ENCODE measurements at regions not wholly inside any gene's neighbourhood (a gene's known extent, or its start where the extent isn't known, plus 50 kb on each side); places are given as distances from the start of the nearest gene placed in this dataset.
A peak's percentile ranks its signal among the peaks of the same experiment; 100 is the strongest.

DNA sequence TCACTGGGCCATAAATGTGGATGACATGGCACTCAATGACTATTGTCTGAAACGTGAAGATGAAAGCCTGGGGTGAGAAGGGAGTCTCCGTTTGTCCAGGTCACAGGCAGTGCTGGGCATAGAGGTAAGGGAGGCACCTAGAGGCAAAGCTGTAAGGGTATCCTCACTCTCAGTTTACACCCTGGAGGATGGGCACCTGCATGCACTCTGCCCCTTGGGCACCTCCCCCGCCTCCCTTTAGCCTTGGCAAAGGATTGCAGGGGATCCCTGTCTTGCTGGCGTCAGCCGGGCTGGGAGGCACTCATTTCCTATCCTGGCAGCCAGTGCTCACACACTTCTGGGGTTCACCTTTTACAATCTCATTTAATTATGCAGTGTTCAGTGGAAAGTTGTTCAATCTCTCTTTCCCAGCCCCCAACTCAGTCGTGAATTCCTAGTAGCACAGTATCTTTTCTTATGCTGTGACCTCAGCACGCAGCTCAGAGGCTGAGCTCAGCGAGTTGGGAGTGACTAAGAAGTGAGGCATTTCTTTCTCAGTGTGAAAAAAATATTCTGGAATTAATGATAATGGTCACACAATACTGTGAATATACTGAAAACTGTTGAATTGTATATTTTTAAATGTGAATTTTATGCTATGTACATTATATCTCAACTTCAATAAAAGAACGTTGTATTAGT, 866.6 kb downstream of the BRD1 start:
- intact Hi-C loops (cut with DNase I): no loop called here
- DNase-seq: peak in 3 of 10 donors; percentile 19 to 49 (median 35)

- peak in 2 of 10 donors; percentile 19 to 66 for DNase-seq
- intact Hi-C loops (cut with DNase I): no loop called here
Observed at GRCh38 chr22:48960576-48960975, 867.1 kb downstream of the BRD1 start.

- peak in 3 of 10 donors; percentile 17 to 47 (median 39) for DNase-seq
- intact Hi-C loops (cut with DNase I): no loop called here
Observed at GRCh38 chr22:48959496-48959895, 868.2 kb downstream of the BRD1 start.

DNA sequence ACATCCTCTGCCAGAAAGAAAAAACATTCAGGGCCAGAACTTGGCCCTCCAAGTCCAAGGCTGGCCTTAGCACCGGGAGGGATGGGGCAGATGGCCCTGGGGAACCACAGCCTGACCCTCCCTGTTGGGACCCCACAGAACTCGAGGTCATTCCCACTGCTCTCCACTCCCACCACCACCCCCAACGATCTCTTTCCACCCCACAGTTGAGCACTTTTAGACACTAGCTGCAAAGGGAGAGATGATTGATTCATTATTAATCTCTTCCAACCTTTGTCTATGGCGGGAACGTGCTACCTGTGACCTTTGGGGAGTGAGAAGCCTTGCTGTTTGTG, 869.7 kb downstream of the BRD1 start:
- intact Hi-C loops (cut with DNase I): no loop called here

DNA sequence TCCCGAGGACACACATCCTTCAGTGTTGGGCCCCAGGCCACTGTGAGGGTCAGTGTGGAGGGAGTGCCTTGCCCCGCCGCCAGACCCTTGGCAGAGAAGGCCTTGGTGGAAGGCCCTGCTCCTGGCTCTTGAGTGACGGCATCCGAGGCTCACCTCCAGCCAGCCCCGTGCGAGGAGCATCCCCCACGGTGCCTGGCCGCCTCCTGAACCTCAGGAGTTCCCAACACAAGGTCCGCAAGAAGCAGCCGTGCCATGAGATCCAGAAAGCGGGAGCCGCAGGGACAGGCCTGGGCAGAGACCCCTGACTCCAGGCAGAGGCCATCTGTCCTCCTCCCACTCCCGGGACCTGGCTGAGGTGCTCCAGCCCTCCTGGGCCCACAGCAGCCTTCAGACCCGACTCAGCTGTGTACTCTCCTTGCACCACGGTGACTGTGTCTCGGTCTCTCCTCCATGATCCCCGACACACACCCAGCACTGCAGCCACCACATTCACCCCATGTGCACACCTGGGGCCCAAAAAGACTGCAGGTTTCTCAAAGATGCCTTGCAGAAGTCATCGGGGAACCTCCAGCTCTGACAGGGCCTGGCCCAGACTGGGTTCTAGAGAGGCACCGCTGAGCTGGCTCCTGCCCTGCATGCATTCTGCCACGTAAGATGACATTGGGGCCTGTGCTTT, 870.2 kb downstream of the BRD1 start:
- intact Hi-C loops (cut with DNase I): no loop called here
- peak in 3 of 10 donors; percentile 55 to 82 (median 72) for DNase-seq

More for the DNA sequence above, 869.7 kb downstream of the BRD1 start:
- DNase-seq: peak in 2 of 10 donors; percentile 33 to 44

- DNase-seq: peak in 3 of 10 donors; percentile 35 to 78 (median 75)
- intact Hi-C loops (cut with DNase I): no loop called here
Observed at GRCh38 chr22:48955351-48956311, 872.0 kb downstream of the BRD1 start.

DNA sequence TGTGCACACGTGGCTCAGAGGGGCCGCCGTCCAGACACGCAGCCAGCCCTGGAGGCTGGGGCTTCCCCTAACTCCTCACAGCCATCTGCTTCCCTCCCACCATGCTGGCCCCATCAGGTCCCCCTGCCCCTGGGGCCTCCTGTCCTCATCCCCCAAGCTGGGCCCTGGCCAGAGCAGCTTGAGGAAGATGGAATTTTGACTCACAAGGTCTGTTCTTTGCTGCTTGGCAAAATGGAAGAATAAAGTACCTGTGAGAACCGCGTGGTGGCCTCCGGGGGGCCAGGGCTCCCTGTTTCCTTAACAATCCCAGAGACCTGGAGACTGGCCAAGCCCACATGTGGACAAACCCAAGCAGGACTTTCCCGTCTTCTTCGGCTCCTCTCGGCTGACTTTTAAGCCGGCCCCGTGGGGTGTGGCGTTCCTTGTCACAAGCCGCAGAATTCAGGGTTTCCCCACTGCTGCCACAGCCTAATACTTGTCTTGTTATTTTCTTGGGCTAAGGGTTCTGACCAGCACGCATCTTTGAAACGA, 872.8 kb downstream of the BRD1 start:
- intact Hi-C loops (cut with DNase I): no loop called here
- DNase-seq: peak in 3 of 10 donors; percentile 63 to 70 (median 66)

DNA sequence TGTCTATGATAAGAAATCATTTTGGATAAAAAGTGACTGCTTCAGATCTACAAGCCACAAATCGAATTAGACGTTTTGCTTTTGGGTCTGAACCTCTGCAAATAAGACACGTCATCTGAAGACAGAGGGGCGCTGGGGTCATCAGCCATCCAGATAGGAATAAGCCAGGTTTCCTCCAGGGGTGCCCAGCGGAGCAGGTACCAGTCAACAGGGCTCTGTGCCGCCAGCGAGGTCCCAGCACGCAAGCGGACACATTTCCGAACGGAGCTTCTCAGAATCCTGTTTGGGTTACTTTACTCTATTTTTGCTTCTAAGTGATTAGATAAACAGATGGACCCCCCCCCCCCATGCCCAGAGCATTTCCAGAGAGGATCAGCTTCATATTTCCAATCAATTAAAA, 873.8 kb downstream of the BRD1 start:
- intact Hi-C loops (cut with DNase I): no loop called here
- peak in 3 of 10 donors; percentile 32 to 62 (median 39) for DNase-seq

DNA sequence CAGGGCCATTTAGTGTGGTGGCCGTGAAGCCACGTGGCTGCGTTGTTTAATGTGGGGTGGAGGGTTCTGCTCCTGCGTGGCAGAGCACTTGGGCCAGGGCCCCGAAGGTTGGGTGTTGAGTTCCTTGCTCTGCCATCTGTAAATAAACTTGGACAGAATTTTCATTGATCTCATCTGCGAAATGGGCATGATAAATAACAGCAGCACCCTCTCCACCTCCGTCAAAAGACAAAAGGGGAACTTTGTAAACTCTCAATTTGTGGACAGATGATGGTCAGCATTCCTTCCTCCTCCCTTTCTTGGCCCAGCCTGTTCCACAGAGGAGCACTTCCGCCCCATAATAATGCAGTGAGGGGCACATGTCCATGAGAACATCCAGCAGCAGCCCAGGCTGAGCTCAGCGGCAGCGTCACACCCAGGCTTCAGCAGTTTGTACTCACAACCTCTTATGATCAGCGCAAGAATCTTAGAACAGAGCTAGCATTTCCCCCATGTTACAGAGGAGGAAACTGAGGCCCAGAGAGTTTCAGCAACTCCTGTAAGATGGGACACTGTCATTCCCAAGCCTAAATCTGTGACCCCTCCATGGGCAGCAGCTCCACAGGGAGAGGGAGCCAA, 874.5 kb downstream of the BRD1 start:
- peak in 2 of 10 donors; percentile 26 to 58 for DNase-seq

GRCh38 chr22:48952256-48953102, 875.2 kb downstream of the BRD1 start:
- intact Hi-C loops (cut with DNase I): no loop called here
- peak in 2 of 10 donors; percentile 57 to 72 for DNase-seq

More for the DNA sequence above, 874.5 kb downstream of the BRD1 start:
- intact Hi-C loops (cut with DNase I): no loop called here

DNA sequence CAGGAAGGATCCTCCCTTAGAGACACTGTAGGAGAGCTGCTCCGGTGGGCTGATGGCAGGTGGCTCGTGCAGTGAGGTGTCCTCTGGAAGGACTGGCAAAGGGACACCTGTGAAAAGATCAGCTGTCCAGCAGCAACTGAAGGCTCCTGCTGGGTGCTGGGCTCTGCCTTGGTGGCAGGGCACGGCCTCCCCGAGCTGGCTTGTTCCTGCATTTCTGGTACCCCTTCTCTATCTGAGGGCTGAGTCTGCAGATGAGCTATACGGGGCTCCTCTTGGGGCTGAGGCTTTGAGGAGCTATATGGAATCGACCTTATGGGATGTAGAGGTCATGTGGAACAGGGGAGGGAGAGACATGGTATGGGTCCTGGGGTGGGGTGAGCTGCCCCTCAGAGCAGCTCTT, 875.8 kb downstream of the BRD1 start:
- intact Hi-C loops (cut with DNase I): no loop called here
- DNase-seq: peak in 1 of 10 donors; percentile 64

DNA sequence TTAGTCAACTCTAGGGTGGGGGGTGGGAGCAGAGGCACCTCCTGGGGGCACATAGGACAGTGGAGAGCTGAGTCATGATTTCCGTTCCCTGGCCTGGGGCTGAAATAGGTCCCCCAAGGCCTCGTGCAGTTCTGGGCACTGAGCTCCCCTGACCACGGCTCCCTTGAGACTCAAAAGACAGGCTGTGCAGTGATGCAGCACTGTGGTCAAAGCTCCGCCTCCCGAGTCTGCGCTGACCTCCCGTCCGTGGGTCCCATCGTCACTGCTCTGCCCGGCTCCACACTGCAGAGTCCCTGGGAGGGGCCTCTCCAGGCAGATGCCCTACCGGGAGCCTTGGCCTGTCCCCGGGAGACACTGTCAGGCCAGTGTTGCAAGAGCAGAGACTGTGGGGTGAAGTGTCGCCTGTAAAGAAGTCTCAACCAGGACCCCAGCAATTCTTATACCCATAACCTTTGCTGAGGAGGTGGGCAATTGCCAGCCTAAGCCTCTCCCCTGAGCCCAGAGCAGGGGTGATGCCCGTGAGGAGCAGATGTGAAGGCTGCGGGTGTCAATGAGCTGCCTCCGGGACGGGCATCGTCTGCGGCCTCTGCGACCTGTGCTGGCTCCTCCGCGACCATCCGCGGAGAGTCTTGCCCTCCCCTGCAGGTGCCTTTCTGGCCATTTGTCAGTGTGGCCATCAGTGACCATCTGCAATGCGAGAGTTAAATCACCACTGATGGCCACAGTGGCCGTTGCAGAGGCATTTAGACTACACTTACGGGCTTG, 877.3 kb downstream of the BRD1 start:
- intact Hi-C loops (cut with DNase I): no loop called here
- peak in 2 of 10 donors; percentile 50 to 78 for DNase-seq

DNA sequence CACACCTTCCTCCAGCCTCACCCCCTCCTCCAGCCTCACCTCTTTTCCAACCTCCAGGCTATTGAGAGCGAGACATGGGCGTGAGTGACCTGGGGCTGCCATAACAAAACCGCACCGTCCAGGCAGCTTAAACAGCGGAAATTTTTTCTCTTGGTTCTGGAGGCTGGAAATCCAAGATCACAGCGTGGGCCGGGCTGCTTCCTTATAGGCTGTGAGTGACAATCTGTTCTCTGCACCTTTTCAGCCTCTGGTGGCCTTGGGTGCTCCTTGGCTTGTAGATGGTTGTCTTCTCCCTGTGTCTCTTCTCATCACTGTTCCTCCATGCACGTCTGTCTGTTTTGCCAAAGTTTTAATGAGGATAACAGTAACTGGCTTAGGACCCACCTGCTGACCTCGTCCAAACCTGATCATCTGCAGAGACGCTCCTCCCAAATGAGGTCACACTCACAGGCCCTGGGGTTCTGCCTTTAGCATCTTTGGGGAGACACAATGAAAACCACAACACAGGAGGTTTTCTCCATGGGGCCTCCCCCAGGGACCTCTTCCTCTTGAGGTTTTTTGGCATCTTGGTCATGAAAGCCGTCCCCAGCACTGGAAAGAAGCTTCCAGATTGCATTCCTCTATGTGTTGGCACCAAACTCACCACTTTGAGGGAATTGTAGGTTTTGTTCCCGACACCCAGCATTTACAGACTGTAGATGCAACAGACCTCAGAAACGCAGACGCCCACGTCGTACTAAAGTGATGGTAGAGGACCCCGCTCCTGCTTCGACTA, 878.1 kb downstream of the BRD1 start:
- intact Hi-C loops (cut with DNase I): no loop called here
- DNase-seq: peak in 1 of 10 donors; percentile 19

GRCh38 chr22:48948575-48949170, 879.0 kb downstream of the BRD1 start:
- peak in 1 of 10 donors; percentile 43 for DNase-seq
- intact Hi-C loops (cut with DNase I): no loop called here

DNA sequence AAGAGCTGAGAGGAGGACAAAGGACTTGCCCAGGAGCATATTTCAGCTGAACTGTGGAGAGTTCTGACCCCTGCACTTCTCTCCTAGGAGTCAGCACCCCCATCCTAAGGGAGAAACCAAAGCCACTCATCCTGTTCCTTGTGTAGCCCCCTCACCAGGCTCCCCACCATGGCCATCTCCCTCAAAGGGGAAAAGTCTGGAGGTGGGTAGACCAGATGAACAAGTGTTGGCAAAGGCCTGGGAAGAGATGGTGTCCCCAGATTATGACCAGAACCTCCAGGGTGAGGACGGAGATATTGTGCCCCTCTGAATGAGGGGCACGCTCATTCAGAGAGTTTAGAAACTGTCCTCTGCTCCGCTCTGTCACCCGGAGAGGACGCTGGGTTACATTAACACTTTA, 880.0 kb downstream of the BRD1 start:
- intact Hi-C loops (cut with DNase I): no loop called here
- DNase-seq: no peak

DNA sequence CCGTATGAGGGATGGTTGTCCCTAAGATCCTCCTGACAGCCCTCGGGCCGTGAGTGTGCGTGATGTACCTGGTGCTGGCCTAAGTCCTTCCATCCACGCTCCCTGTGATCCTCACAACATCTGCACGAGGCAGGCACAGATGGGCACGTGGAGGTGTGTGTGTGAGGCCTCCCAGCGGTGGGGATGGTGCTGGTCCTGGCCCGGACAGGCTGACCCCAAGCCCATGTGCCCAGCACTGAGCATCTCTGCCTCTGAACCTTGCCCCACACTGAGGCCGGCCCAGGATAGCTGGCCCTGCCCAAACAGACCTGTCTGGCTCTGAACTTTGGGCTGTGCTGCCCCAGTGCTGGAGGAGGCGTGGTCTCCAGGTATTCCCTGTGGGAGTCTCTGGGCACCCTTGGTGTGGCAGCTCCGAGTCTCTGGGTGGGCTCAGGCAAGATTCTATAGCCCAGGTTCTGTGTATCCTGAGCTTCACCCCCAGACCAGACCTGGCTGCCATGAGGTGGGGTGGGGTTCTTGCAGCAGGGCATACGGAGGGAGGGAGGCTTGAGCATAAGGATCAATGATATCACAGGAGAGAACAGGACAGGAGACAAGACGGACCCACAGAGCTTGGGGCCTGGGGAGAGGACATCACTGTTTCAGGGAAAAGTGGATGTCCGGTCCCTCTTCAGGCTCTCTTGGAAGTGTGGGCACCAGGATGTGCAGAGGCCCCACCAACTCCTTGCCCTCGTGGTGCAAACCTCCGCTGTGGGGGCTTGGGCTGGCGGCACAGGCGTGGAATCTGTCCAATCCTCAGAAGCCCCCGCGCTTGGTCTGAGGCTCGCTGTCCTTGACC, 881.8 kb downstream of the BRD1 start:
- intact Hi-C loops (cut with DNase I): no loop called here
- DNase-seq: peak in 1 of 10 donors; percentile 75

Measured in posterior cingulate gyrus (tissue), 11 donors.